HG02970 (cell line): ENCODE measurements at regions not wholly inside any gene's neighbourhood (a gene's known extent, or its start where the extent isn't known, plus 50 kb on each side); places are given as distances from the start of the nearest gene placed in this dataset.

Experiments used
- ATAC-seq: cut with Tn5 transposase; IDR thresholded peaks from one replicate; pipeline ENCODE4 v1.9.1; 2021; ENCODE audit warnings: mild to moderate bottlenecking, moderate library complexity, moderate number of reproducible peaks; ENCODE audit not compliant: unreplicated experiment, low FRiP score

DNA sequence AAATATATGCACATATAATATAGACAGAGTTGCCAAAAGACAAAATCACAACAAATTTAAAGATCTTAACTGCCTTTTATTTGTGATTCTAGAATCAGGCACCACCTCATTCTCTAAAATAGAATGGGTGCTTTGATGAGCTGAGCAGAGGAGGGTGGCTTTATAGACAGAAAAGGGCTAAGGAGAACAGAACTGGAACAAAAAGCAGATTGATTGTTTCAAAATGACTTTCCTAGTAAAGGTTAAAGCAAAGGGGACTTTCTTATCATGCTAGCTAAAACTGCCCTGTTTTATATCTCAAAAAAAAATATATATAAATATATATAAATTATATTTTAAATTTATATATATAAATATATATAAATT, 287.6 kb downstream of the FAT3 start:
- ATAC-seq: no peak

DNA sequence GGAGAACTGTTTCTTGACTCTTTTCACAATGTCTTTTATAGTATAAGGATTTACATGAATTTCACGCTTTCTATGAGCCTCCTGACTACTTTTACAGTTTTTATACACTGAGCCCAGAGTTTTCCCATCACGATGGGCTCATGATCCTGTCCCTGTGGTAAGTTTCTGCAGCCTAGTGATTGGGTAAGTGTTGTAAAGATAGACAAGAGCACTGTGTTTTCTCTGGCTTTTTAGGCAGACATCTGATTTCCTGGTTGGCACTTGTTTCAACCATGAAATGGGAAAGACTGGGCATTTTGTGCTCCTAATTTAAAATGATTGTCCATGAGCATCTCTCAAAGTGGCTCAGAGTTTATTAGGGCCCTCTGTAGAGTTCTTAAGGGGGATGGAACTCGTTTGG, 299.0 kb downstream of the FAT3 start:
- ATAC-seq: no peak

DNA sequence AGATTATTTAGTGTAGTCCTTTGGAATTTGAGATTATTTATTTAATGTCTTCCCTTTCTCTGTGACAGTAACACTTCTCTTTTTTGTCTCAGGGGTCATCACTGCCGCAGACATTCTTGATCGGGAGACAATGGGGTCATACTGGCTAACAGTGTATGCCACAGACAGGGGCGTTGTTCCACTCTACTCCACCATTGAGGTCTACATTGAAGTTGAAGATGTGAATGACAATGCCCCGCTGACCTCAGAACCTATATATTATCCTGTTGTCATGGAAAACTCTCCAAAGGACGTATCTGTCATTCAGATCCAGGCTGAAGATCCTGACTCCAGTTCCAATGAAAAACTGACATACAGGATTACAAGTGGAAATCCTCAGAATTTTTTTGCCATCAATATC, 299.9 kb downstream of the FAT3 start:
- no peak for ATAC-seq

DNA sequence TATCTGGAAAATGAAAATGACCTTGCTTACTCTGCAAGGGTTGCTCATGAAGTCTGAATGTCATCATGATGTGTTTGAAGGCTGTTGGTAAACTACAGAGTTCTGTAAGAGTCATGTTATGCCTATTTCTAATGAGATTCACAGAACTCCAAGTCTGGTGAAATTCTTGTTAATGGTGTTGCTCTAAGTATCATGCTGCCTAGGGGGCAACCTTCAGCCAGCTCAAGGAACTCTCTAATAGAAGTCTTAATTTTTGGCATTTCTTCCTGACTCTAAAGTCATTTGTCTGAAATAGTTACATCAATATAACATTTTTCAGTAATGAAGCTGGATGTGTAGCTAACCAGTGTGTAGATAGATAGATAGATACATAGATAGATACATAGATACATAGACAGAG, 302.8 kb downstream of the FAT3 start:
- no peak for ATAC-seq

DNA sequence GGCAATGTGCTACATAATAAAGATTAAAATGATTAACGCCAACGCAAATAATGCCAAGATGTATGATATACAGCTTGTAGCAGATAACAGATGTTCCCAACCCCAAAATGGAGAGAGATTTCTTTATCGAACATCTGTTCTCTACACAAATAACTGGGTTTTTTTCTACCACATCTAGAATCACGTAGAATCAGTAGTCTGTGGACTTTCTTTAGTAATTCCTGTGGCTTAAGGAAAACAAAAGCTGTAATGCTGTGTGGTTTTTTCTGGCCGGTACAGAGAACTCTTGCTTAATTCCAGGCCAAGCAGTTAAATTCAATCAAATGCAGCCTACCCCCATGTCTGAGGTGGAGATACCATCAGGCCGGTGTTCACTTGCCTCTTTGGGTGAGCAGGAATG, 303.4 kb downstream of the FAT3 start:
- no peak for ATAC-seq

DNA sequence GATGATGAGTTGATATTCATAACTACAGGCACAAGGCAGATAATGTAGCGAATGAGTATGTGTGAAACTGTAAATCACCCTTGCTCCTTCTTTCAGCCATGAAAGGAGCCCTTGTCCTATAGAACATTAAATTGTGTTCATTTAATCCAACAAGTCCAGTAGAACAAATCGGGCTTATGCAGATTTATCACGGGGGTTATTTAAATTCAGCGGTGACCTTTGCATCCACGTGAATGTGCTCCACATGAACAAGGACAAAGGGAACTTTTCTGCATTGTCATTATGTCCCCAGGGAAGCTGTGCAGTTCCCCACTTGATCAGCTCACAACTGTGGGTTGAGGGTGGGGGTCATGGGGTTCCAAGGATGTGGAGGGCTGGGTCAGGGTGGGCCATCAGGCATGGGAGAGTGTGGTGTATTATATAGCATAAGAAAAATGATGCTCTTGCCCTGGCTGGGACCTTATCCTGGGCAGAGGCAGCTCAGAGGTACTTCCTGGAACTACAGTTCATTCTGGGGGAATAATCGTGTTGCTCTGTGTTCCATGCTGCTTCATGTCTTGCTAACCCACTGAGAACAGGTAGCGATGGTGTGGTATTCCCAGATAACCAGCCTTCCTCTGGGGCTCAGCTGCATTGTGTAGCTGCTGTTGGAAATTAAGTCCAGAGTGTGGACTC, 306.6 kb downstream of the FAT3 start:
- ATAC-seq: no peak

DNA sequence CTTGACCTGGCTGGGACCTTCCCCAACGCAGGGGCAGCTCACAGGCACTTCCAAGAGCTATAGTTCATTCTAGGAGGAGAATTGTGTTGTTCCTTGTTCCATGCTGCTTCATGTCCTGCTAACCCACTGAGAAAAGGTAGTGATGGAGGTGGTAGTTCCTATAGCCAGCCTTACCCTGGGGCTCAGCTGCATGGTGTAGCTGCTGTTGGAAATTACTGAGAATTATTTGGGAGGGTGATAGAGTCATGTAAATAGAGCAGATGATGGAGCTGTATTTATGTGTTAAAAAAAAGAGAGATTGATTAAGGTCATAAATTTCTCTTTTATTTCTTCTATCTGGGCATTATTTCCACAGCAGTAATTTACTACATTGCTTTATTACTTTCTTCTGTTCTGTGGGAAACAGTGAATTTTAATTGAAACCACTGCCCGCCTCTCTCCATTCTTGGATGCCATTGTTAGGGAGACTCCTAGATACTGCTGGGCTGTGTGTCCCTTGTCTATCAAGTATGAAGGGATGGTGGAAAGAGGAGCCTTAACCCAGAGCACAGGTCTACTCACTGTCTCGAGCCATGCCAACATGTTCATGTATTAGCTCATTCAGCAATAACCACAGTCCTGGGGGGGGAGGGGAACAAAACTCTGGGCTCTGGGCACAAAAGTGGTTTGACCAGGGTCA, 309.2 kb downstream of the FAT3 start:
- ATAC-seq: no peak

DNA sequence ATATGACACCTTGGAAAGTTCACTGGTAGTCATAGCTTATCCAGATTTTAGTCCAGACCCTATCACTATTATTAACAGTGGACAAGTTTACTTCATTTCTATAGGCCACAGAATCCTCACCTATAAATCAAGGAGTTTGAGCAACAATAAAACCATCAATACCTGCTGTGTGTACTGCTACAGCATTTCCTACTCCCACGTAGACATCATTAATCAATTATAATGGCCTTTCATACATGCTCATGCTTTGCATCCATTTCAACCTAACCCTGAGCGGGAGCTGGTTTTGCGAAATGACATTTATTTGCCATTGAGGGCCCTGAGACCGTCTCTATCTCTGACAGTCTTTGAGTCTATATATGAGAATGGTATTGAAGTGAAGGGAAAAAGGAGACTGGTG, 312.3 kb downstream of the FAT3 start:
- no peak for ATAC-seq

DNA sequence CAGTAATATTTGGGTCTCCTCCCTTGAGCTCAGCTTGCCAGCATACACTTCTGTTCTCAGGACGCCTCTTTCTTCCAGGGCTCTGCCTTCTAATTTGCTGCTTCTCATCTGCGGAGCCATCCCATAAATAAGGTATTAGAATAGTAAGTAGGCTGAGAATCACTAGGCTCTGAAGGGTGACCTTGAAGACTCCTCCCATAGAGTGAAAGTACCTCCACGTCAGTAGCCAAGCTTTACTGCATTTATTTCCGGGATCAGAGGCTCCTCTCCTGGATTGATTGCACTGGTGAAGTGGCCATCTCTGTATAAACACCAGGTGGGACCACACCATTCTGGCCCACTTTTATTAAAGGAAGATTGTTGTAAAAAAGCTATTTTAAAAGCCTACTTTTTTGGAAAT, 315.5 kb downstream of the FAT3 start:
- ATAC-seq: no peak

DNA sequence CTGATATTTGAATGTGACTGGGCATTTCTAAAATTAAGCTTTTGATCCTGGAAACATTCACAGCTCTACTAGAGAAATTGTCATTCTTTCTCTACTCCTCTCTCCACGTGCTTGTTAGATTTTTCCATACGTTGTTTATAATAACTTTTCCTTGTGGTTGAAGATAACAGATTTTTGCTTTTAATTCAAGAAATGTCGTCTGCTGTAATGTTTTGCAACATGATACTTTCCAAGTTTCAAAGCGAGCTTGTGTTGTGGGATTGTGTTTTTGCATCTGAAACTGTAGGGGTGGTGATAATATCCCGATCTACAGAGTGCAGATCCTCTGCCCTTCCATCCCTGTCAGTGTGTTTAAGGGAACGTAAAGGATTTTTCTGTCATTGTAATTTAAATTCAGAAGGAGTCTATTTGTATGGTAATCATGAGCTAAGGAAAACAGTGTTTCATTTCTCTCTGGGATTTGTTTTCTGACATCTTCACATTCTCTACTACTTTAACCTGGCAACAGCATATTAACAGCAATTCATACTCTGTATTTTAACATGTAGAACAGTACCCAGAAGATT, 321.4 kb downstream of the FAT3 start:
- ATAC-seq: no peak

DNA sequence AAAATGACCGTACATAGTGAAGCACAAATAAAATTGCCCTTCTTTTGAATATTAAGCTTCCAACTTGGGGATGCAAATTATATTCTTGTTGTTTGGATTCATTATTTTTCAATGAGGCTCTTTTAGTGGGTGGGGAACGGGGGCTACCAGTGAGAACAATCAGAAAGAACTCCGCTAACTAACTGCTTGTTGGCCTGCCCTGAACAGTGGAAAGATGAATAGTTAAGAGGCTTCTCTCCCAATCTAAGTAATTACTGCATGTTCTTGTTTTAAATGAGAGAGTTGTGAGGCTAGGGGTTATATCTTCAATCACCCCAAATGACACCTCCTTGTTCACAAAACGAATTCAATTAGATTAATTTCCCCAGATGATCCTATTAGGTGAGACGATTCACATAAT, 322.0 kb downstream of the FAT3 start:
- no peak for ATAC-seq

DNA sequence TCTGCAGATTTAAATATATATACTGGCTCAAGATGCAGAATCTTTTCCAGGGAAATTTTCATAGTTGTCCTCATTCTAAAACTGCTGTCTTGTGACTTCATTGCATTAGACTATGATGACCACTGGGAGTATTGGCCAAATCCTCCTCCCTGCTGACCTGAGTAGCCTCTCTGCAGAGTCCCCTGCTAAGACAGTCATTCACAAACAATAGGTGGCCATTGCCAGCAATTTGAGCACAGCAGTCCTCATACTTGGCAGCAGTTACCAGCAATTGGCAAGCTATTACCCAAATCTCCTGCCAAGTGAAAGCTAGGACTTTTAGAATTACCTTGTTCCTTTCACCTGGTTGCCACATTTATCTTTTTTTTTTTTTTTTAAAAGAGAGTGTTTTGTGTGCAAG, 325.8 kb downstream of the FAT3 start:
- no peak for ATAC-seq

DNA sequence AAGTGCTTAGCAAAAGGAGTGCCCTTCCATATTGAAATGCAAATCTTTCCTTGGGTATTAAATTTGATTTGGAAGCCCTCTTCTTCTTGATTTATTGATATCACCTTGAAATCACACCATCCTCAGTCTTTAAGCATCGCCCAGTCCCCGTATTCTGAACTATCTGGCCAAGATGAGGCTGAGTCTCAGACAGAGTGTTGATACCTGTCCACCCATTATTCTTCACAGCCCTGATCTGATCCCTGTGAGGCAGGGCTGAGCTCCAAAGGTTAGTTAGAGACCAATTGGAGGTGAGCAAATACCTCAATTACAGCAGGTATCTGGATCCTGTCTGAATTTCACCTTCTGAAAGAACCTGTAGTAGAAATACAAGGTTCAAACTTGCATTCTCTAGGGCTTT, 326.3 kb downstream of the FAT3 start:
- no peak for ATAC-seq

DNA sequence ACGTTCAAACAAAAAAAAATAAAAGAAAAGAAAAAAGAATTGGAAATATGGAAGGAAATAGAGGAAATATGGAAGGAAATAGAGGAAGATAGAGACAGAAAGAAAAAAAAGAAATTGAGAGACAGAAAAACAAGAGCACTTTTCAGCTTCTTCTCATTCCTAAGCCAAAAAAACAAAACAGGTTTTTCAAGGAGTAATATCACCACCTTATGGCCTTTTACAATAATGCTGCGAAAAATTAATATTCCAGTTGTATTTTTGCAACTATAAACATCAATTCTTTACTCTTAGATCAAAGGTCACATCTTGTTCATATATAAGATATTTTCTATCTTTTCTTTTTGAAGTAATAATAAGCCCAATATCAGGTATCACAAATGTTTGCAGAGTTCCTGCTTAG, 328.3 kb downstream of the FAT3 start:
- ATAC-seq: no peak

DNA sequence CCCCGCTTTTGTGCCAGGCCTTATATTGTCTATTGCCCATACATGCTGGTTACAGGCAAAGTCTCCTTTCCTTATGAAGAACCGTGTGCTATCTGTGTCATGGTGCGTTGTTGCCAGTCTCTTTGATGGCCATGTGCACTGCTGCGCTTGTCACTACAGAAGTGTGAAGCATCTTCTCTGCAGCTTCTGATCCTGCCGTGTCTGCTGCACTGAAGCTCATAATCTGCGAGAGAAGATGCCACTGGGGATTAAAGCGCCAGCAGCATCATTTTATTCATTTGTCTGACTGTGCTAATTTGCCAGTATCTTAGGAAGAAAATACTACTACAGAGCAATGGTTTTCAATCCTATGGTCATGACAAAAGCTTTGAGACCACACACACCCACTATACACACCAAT, 330.1 kb downstream of the FAT3 start:
- ATAC-seq: no peak

DNA sequence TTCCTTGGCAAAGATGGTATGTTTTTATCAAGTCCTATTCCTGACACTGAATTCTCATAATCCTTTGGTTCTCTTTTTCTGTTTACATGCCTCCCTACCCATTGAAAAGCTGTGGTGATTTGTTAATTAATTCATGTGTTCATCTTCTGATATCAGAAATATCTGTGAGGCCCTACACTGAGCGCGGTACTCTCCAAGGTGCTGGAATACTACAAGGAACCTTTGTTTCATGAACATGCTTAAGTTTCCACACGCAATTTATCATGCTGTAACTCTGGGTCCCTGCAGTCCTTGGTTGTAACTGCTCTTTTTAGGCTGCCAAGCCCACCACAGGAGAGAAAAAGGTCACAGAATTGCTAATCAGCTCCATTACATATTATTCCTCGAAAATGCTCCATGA, 331.8 kb downstream of the FAT3 start:
- ATAC-seq: no peak

DNA sequence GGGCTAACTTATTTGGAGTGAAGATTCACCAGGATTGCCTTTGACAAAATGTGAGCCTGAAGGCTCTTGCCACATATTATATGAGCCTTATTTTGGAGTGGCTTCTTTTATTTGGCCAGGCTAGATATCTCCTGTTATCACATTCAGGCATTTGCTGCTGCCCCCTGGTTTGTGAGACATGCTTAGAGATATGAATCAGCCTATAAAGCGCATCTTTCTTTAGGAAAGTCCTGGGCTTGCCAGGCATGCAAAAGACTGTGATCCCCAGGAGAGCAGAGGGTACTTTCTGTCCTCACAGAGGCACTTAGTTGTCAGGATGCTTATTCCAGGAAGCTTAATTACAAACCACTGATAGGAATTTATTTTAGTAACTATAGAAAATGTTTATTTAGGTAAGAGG, 333.3 kb downstream of the FAT3 start:
- ATAC-seq: no peak

DNA sequence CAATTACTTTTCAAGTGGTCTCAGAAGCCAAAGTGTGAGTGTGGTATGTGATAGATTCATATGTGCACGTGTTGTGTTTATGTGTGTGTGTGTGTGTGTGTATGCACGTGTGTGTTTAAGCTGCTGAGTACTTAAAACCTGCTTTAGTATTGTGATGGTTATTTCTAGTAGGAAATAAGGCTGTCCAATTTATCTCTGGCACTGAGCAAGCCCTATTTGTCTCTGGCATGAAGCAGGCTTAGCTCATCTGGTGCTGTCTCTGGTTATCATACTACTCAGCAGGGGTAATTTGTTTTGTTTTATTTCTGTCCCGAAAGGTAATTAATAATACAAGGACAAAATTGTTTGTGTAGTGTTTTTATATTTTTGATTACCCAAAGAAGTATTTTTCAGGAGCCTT, 333.7 kb downstream of the FAT3 start:
- ATAC-seq: no peak

DNA sequence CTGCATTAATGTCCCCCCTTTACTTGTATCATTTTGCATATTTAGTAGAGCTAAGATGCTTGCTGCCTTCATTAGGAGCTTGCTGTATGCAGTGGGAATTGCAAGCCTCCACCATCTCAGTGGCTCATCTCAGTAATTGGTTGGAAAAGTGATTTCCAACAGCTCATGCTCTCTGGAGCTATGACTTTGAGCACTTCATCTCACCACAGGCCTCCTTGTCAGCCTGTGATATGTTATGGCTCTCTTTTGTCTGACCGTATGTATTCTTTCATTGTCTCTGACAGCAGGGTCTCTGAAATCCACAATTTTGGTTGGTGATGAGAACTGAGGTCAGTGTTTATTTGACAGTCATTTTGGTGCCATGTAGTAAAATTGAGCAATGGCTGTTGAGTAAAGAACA, 345.1 kb downstream of the FAT3 start:
- ATAC-seq: no peak

DNA sequence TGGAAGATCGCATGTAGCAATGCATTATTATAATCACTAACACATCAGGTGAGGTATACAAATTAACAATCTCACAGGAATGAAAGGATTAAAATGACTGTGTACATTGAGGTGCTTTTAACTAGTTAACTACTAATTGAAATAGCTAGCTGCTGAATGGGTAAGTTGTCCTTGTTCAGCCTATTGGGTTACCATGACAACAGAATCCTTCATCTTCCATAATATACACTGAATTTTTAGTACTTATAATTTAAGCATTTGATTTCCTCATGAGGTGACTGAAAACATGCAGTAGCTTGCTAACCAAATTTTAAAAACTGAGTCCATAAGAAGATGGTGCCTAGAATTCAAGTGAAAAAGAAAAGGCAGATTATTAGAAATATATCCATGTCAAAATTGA, 347.9 kb downstream of the FAT3 start:
- ATAC-seq: no peak

DNA sequence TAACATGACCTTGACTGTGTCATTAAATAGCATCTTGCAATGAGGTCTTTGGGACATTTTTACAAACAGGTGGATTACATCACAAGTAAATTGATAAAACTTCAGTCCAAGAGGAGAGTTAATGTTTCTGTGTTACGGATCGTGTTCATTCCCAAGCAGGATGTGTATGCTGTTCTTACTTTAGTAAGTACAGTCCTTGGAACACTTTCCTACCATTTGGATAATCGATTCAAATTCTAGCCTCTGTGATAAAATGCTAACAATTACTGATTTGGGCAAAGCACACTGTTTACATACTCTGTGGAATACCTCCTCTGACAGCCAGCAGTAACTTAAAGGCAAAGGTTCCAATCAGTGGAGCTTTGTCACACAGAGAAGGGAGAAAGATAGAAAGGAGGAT, 351.7 kb downstream of the FAT3 start:
- ATAC-seq: no peak

DNA sequence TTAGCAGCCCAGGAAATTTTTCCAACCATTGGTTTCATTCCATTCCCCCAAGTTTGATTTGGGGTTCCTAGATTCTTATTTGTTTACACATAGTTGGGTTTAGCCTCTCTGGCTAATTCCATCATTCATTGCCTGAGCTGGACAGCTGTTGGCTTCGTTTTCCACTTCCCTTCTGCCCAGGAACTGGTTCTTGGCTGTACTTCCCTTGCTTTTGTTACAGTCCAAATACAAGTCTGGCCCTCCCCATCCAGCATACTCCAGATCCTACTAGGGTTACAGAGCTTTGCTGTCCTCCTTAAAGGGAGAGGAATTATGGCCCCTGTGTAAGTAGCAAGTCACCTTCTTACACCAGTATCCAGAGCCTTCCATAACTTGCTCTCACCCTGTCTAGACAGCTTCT, 356.3 kb downstream of the FAT3 start:
- no peak for ATAC-seq
